ENCODE measurements at regions not wholly inside any gene's neighbourhood (a gene's known extent, or its start where the extent isn't known, plus 50 kb on each side); places are given as distances from the start of the nearest gene placed in this dataset.

DNA sequence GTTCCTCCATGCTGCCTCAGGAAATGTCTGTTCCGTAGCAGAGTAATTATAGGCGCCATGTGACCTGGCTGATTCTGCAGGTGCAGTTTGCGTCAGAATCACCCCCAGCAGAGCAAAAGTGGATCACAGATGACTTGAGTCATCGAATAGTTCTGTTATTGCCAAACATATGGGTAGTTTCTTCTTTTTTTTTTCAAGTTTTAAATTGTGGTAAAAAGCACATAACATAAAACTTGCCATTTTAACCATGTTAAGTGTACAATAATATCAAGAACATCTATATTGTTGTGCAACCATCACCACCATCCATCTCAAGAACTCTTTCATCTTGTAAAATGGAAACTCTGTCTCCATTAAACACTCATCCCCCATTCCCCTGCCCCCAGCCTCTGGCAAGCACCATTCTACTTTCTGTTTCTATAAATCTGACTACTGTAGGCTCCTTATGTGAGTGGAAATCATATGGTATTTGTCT lies 177.7 kb upstream of the TWIST2 start:
- Mint-ChIP-seq H3K36me3 (ENCODE audit: low read depth) (no peaks in the 10 kb centered on the region), H3K9me3 (peaks cover 9% of the 10 kb centered on the region), H3K27ac (no peak overlapping the region), H3K4me1 (ENCODE audit: low read depth) (no peaks in the 10 kb centered on the region), H3K27me3 (ENCODE audit: low read depth) (no peaks in the 10 kb centered on the region), H3K4me3 (no peak overlapping the region)
- peak; percentile 12 for DNase-seq (ENCODE audit: low spot score)

GRCh38 chr2:238682536-238682935 lies 165.3 kb upstream of the TWIST2 start:
- Mint-ChIP-seq H3K27ac (no peak overlapping the region), H3K36me3 (ENCODE audit: low read depth) (no peaks in the 10 kb centered on the region), H3K4me3 (no peak overlapping the region), H3K27me3 (ENCODE audit: low read depth) (peaks cover 16% of the 10 kb centered on the region), H3K9me3 (peaks cover 4% of the 10 kb centered on the region), H3K4me1 (ENCODE audit: low read depth) (no peaks in the 10 kb centered on the region)
- no peak for DNase-seq (ENCODE audit: low spot score)

- no peaks in the 10 kb centered on the region for H3K9me3 Mint-ChIP-seq
- no peak overlapping the region for H3K4me3 Mint-ChIP-seq
- peak; percentile 15 for DNase-seq (ENCODE audit: low spot score)
- no peak overlapping the region for H3K27ac Mint-ChIP-seq
- peaks cover 10% of the 10 kb centered on the region for H3K27me3 Mint-ChIP-seq (ENCODE audit: low read depth)
- H3K4me1 Mint-ChIP-seq (ENCODE audit: low read depth), result no peaks in the 10 kb centered on the region
- no peaks in the 10 kb centered on the region for H3K36me3 Mint-ChIP-seq (ENCODE audit: low read depth)
These were observed 163.2 kb upstream of the TWIST2 start for GRCh38 chr2:238684362-238685326.

- peaks cover 10% of the 10 kb centered on the region for H3K27me3 Mint-ChIP-seq (ENCODE audit: low read depth)
- no peak for DNase-seq (ENCODE audit: low spot score)
- no peaks in the 10 kb centered on the region for H3K36me3 Mint-ChIP-seq (ENCODE audit: low read depth)
- H3K9me3 Mint-ChIP-seq, result no peaks in the 10 kb centered on the region
- no peaks in the 10 kb centered on the region for H3K4me1 Mint-ChIP-seq (ENCODE audit: low read depth)
- H3K27ac Mint-ChIP-seq, result no peak overlapping the region
- no peak overlapping the region for H3K4me3 Mint-ChIP-seq
These were observed 162.6 kb upstream of the TWIST2 start for GRCh38 chr2:238685327-238685709.

- no peak overlapping the region for H3K27ac Mint-ChIP-seq
- H3K4me1 Mint-ChIP-seq (ENCODE audit: low read depth), result no peaks in the 10 kb centered on the region
- DNase-seq (ENCODE audit: low spot score), result no peak
- H3K4me3 Mint-ChIP-seq, result no peak overlapping the region
- H3K9me3 Mint-ChIP-seq, result no peaks in the 10 kb centered on the region
- peaks cover 10% of the 10 kb centered on the region for H3K27me3 Mint-ChIP-seq (ENCODE audit: low read depth)
- no peaks in the 10 kb centered on the region for H3K36me3 Mint-ChIP-seq (ENCODE audit: low read depth)
These were observed 162.2 kb upstream of the TWIST2 start for GRCh38 chr2:238685713-238686112.

GRCh38 chr2:238686223-238686622 lies 161.7 kb upstream of the TWIST2 start:
- Mint-ChIP-seq H3K27me3 (ENCODE audit: low read depth) (peaks cover 7% of the 10 kb centered on the region), H3K36me3 (ENCODE audit: low read depth) (no peaks in the 10 kb centered on the region)

DNA sequence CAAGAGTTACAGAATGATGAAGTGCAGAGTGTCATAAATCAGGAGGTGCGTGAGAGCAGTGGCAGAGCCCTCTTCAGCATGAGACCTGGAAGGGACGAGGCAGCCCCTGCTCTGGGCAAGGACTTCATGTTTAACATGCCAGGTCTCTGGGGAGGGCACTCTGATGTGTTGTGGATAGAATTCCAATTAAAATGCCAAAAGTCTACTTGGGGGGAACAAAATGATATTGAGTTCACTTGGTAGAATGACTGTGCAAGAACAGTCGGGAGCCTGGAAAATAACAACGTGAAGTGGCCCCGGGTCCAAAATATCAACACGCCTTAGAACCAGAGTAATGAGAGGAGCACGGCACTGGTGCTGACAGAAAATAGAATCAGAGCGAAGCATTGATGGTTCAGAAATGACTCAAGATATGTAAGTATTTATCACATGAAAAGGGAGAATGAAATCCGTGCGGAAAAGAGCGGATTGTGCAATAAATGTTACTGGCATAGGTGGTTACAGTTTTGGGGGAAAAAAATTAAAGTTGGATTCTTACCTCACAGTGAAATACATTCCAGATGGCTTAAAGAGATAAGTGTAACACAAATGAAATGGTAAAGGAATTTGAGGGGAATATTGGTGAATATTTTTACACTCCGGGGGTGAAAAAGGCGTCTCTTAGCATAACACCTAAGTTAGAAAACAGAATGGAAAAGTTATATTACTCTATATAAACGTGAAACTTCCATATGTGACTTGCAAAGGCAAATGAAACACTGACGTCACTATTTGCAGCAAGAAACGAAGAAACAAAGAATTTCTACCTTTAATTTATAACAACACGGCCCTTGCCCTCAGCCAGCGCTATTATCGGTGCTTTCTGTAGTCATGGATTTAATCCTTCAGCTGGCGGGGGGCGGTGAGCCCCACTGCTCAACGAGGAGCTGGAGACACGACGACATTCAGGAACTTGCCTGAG lies 159.4 kb upstream of the TWIST2 start:
- H3K4me1 Mint-ChIP-seq (ENCODE audit: low read depth), result no peaks in the 10 kb centered on the region
- DNase-seq (ENCODE audit: low spot score), result no peak
- H3K27me3 Mint-ChIP-seq (ENCODE audit: low read depth), result peaks cover 5% of the 10 kb centered on the region
- no peak overlapping the region for H3K27ac Mint-ChIP-seq
- no peak overlapping the region for H3K4me3 Mint-ChIP-seq
- H3K9me3 Mint-ChIP-seq, result no peaks in the 10 kb centered on the region
- no peaks in the 10 kb centered on the region for H3K36me3 Mint-ChIP-seq (ENCODE audit: low read depth)

More at GRCh38 chr2:238686223-238686622, 161.7 kb upstream of the TWIST2 start:
- no peak overlapping the region for H3K4me3 Mint-ChIP-seq
- no peaks in the 10 kb centered on the region for H3K9me3 Mint-ChIP-seq
- H3K27ac Mint-ChIP-seq, result no peak overlapping the region
- DNase-seq (ENCODE audit: low spot score), result no peak
- no peaks in the 10 kb centered on the region for H3K4me1 Mint-ChIP-seq (ENCODE audit: low read depth)

- Mint-ChIP-seq H3K27ac (no peak overlapping the region), H3K27me3 (ENCODE audit: low read depth) (peaks cover 5% of the 10 kb centered on the region), H3K36me3 (ENCODE audit: low read depth) (no peaks in the 10 kb centered on the region)
These were observed 158.6 kb upstream of the TWIST2 start for GRCh38 chr2:238689331-238689730.

DNA sequence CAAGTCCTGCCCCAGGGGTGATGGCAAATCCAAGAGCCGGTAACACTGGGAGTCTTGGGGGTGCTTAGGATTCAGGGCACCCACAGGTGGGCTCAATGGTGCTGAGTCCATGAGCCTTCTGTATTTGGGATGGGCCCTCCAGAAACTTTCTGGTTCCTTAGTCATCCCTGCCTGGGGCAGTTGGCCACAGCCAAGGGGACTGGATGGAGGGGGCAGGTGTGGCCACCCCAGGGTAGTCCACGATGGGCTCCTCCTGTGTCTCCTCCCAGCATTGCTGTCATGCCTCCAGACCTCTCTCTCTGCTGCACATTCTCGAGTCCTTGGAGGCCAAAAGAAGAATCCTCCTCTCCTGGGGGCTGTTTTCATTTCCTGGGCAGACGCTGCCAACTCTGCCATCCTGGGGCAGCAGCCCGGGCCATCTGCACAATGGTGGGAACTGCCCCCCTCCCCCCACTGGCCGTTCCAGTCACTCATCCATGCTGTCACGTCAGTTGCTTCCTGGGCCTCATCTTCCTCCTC lies 158.0 kb upstream of the TWIST2 start:
- DNase-seq (ENCODE audit: low spot score), result no peak
- Mint-ChIP-seq H3K36me3 (ENCODE audit: low read depth) (no peaks in the 10 kb centered on the region), H3K4me1 (ENCODE audit: low read depth) (no peaks in the 10 kb centered on the region), H3K9me3 (no peaks in the 10 kb centered on the region), H3K27me3 (ENCODE audit: low read depth) (peaks cover 5% of the 10 kb centered on the region), H3K27ac (no peak overlapping the region), H3K4me3 (no peak overlapping the region)

More at GRCh38 chr2:238689331-238689730, 158.6 kb upstream of the TWIST2 start:
- H3K4me3 Mint-ChIP-seq, result no peak overlapping the region
- no peaks in the 10 kb centered on the region for H3K9me3 Mint-ChIP-seq
- DNase-seq (ENCODE audit: low spot score), result no peak
- no peaks in the 10 kb centered on the region for H3K4me1 Mint-ChIP-seq (ENCODE audit: low read depth)

DNA sequence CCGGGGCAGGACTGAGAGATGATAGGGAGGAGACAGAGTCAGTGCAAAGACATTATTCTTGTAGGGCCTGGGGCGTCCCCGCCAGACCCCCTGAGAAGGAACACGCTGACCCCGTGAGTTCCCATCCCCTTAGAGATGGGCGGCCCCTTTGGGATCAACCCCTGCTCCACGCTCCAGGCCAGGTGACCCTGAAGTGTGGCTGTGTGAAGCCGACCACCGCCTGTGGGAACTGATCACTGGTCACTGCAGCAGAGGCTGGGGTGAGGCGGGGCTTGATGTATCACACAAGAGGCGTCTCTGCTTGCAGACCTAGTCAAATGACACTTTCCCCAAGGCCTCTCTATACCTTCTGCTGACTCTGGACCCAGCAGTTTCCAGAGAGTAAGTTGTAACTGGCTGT lies 157.4 kb upstream of the TWIST2 start:
- Mint-ChIP-seq H3K4me1 (ENCODE audit: low read depth) (no peaks in the 10 kb centered on the region), H3K27me3 (ENCODE audit: low read depth) (peaks cover 5% of the 10 kb centered on the region), H3K4me3 (no peak overlapping the region)

DNA sequence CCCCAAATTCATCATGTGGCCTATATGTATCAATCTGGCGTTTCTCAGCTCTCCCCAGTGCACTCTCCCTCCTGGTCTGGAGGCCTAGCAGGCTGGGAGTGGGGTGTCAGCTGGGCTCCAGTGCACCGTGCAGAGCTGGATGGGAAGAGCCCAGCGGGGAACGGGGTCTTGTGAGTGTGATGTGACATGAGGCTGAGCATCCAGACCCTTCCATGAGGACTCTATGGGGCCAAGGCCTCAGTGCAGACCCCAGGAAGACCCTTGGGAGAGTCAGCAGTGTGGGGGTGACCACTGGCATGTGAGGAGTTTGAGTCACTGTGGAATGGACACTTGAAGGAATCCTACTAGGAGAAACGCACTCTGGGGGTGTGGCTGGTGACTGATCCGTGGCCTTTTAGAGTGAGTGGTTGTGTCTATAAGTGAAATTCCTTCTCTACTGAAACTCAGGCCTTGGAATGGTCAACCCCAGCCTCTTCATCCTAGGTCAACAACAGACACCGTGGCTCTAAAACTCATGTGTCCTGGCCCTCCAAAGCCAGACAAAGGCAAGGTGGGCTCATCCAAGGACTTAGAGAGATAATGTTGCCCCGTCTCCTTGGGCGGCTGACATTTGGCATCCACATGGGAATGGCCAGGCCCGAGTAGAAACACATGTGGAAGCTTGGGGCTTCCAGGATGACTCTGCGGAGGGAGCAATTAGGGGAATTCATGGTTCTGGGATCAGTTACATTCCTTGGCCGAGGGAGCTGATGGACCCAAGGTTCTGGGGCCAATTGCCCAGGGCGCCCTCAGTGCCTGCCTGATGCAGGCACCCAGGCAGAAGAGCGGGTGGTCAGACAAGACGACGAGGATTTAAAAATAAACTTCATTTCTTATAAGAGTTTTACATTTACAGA lies 156.0 kb upstream of the TWIST2 start:
- no peak overlapping the region for H3K27ac Mint-ChIP-seq
- no peaks in the 10 kb centered on the region for H3K36me3 Mint-ChIP-seq (ENCODE audit: low read depth)
- H3K4me1 Mint-ChIP-seq (ENCODE audit: low read depth), result no peaks in the 10 kb centered on the region
- H3K4me3 Mint-ChIP-seq, result no peak overlapping the region
- no peaks in the 10 kb centered on the region for H3K9me3 Mint-ChIP-seq
- no peak for DNase-seq (ENCODE audit: low spot score)
- H3K27me3 Mint-ChIP-seq (ENCODE audit: low read depth), result peaks cover 3% of the 10 kb centered on the region

More for the DNA sequence above, 157.4 kb upstream of the TWIST2 start:
- Mint-ChIP-seq H3K36me3 (ENCODE audit: low read depth) (no peaks in the 10 kb centered on the region), H3K9me3 (no peaks in the 10 kb centered on the region), H3K27ac (no peak overlapping the region)
- no peak for DNase-seq (ENCODE audit: low spot score)

DNA sequence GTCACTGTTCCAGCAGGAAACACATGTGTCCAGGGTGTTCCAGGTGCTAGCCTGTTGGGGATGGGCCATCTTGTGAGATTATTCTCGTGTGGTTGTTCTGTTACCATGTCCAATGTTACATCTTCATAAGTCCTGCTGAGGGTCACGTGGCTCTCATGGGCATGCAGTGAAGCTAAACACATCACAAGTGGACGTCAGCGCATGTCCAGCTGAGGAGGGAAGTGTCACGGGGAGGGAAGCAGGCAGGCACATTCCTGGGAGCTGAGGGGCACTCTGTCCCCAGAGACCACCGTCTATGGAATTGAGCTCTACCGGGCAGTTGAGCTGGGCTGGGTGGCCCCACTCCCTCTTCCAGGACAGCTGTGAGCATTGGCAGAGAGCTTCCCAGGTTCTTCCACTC lies 155.3 kb upstream of the TWIST2 start:
- Mint-ChIP-seq H3K4me1 (ENCODE audit: low read depth) (no peaks in the 10 kb centered on the region), H3K27ac (no peak overlapping the region), H3K9me3 (no peaks in the 10 kb centered on the region), H3K27me3 (ENCODE audit: low read depth) (no peaks in the 10 kb centered on the region), H3K36me3 (ENCODE audit: low read depth) (no peaks in the 10 kb centered on the region), H3K4me3 (no peak overlapping the region)
- DNase-seq (ENCODE audit: low spot score), result no peak
